ACHN (cell line): ENCODE measurements at regions not wholly inside any gene's neighbourhood (a gene's known extent, or its start where the extent isn't known, plus 50 kb on each side); places are given as distances from the start of the nearest gene placed in this dataset.
"Not testable (repeated sequence)": the region's sequence is repeated elsewhere in the genome, so short reads cannot be mapped to it uniquely, and the experiment has no call there.

Source experiments
- DNase-seq: peaks from one replicate; pipeline ENCODE4 v3.0.0-alpha.2; 2015
- in situ Hi-C: cut with HindIII; loops from 2 replicates; pipeline ENCODE4 v1.10.0; 2017; ENCODE audit warnings: low sequenced_read_pairs, low pct_ligation_motif_present, low pct_unique_long_range_greater_than_20kb

GRCh38 chr18:66078925-66079800 lies 328.4 kb downstream of the CDH7 start:
- no peak for DNase-seq
- in situ Hi-C loops: no loop called here

- no peak for DNase-seq
- in situ Hi-C loops: no loop called here
Observed at GRCh38 chr18:66077066-66077465, 326.3 kb downstream of the CDH7 start.

GRCh38 chr18:66066191-66066590 lies 315.4 kb downstream of the CDH7 start:
- in situ Hi-C loops: no loop called here
- DNase-seq: no peak

GRCh38 chr18:66048406-66048805 lies 297.6 kb downstream of the CDH7 start:
- in situ Hi-C loops: no loop called here
- no peak for DNase-seq

- DNase-seq: peak; percentile 1
- in situ Hi-C loops: no loop called here
Observed at GRCh38 chr18:66046032-66046602, 295.3 kb downstream of the CDH7 start.

GRCh38 chr18:66043009-66043408 lies 292.2 kb downstream of the CDH7 start:
- in situ Hi-C loops: no loop called here
- no peak for DNase-seq

GRCh38 chr18:66013969-66014368 lies 263.2 kb downstream of the CDH7 start:
- in situ Hi-C loops: no loop called here
- no peak for DNase-seq

GRCh38 chr18:66011916-66012315 lies 261.1 kb downstream of the CDH7 start:
- in situ Hi-C loops: no loop called here
- DNase-seq: no peak

- in situ Hi-C loops: no loop called here
- DNase-seq: no peak
Observed at GRCh38 chr18:66005831-66006588, 255.2 kb downstream of the CDH7 start.

GRCh38 chr18:65998971-65999700 lies 248.3 kb downstream of the CDH7 start:
- in situ Hi-C loops, DNase-seq: not testable (repeated sequence)

- in situ Hi-C loops: no loop called here
- DNase-seq: no peak
Observed at GRCh38 chr18:65995206-65995605, 244.4 kb downstream of the CDH7 start.

GRCh38 chr18:65994302-65994701 lies 243.5 kb downstream of the CDH7 start:
- in situ Hi-C loops: no loop called here
- no peak for DNase-seq

- in situ Hi-C loops: no loop called here
- no peak for DNase-seq
Observed at GRCh38 chr18:65990944-65991708, 240.3 kb downstream of the CDH7 start.

- no peak for DNase-seq
- in situ Hi-C loops: no loop called here
Observed at GRCh38 chr18:65990174-65990690, 239.4 kb downstream of the CDH7 start.

- in situ Hi-C loops: no loop called here
- no peak for DNase-seq
Observed at GRCh38 chr18:65988972-65989371, 238.2 kb downstream of the CDH7 start.

- in situ Hi-C loops: no loop called here
- DNase-seq: no peak
Observed at GRCh38 chr18:65988386-65988785, 237.6 kb downstream of the CDH7 start.

GRCh38 chr18:65983750-65984149 lies 232.9 kb downstream of the CDH7 start:
- in situ Hi-C loops: no loop called here
- no peak for DNase-seq

- DNase-seq: no peak
- in situ Hi-C loops: no loop called here
Observed at GRCh38 chr18:65975536-65975935, 224.7 kb downstream of the CDH7 start.
